Endothelial cell of umbilical vein (primary cell): ENCODE measurements at regions not wholly inside any gene's neighbourhood (a gene's known extent, or its start where the extent isn't known, plus 50 kb on each side); places are given as distances from the start of the nearest gene placed in this dataset.

Source experiments
- BruUV-seq: library from RNA; stranded (reverse); fragments of 400-500 nt; replicated peaks from 2 replicates; lab custom pipeline; 2021; lab: Mats Ljungman, UMichigan
- CTCF ChIA-PET: fragments of 300-600, 350-600 bp; sonication (Branson Sonifier 250); formaldehyde crosslinking; loops from one replicate; lab custom pipeline; 2021; ENCODE audit warnings: antibody characterized with exemption, inconsistent platforms; lab: Charles Lee
- POLR2A ChIA-PET: fragments of 300-600, 350-600 bp; sonication (Branson Sonifier 250); formaldehyde crosslinking; loops from one replicate; lab custom pipeline; 2021; ENCODE audit warnings: antibody characterized with exemption, inconsistent platforms; lab: Charles Lee
- DNase-seq: peaks from one replicate; pipeline ENCODE4 v3.0.0-alpha.2; 2011; ENCODE audit warnings: low read depth, low spot score
- FAIRE-seq: peaks from 2 replicates; lab custom pipeline; 2011; peaks lifted over from hg19 to GRCh38; lab: Jason Lieb, UNC
- H2AFZ ChIP-seq: 2 replicates; pipeline ENCODE4 v1.6.0; 2012; ENCODE audit warnings: low read depth, low read length, control low read depth, inconsistent platforms
- H3K27ac ChIP-seq: 2 replicates; pipeline ENCODE4 v1.5.1; 2011; ENCODE audit warnings: low read depth, mild to moderate bottlenecking, control low read depth, low read length, moderate library complexity; ENCODE audit not compliant: insufficient read depth
- H3K27me3 ChIP-seq, 2 experiments: 2 replicates each; pipeline versions ENCODE4 v1.6.0 to v1.6.1; 2011; ENCODE audit warnings: low read length in 2 of 2, mixed read lengths in 1 of 2; ENCODE audit not compliant: control insufficient read depth in 2 of 2, insufficient read depth in 2 of 2
- H3K36me3 ChIP-seq, 2 experiments: 2 replicates in 1 of 2; 3 replicates in 1 of 2; pipeline ENCODE4 v1.5.1; 2011; ENCODE audit warnings: low read length in 2 of 2, mild to moderate bottlenecking in 1 of 2, moderate library complexity in 1 of 2; ENCODE audit not compliant: control insufficient read depth in 2 of 2, insufficient read depth in 2 of 2; ENCODE audit errors: extremely low read depth in 1 of 2
- H3K4me1 ChIP-seq: 3 replicates; pipeline ENCODE4 v1.5.1; 2011; ENCODE audit warnings: mild to moderate bottlenecking, low read length; ENCODE audit not compliant: control insufficient read depth, insufficient read depth; ENCODE audit errors: extremely low read depth
- H3K4me2 ChIP-seq: 2 replicates; pipeline ENCODE4 v1.6.1; 2011; ENCODE audit warnings: low read length, control low read depth, mixed read lengths; ENCODE audit not compliant: insufficient read depth
- H3K4me3 ChIP-seq, 3 experiments: fragments of 200-600 bp in 1 of 3; sonication (generic), shearing (Covaris generic) in 1 of 3; replicated peaks in 1 of 3; 2 replicates each; pipeline ENCODE4 v1.5.1; 2011 to 2016; ENCODE audit warnings: control low read depth in 3 of 3, low read length in 3 of 3, mild to moderate bottlenecking in 2 of 3, inconsistent platforms in 1 of 3, low read depth in 1 of 3, moderate library complexity in 1 of 3; ENCODE audit not compliant: insufficient read depth in 1 of 3
- H3K79me2 ChIP-seq: 2 replicates; pipeline ENCODE4 v1.6.0; 2012; ENCODE audit warnings: low read length, inconsistent platforms; ENCODE audit not compliant: control insufficient read depth, insufficient read depth
- H3K9ac ChIP-seq: replicated peaks from 2 replicates; pipeline ENCODE3; 2011; ENCODE audit warnings: low read length, control low read depth; ENCODE audit not compliant: insufficient read depth; ENCODE audit errors: extremely low read depth
- H3K9me1 ChIP-seq: replicated peaks from 3 replicates; pipeline ENCODE4 v1.6.0; 2011; ENCODE audit warnings: mild to moderate bottlenecking, low read length; ENCODE audit not compliant: control insufficient read depth, insufficient read depth; ENCODE audit errors: extremely low read depth
- H3K9me3 ChIP-seq: replicated peaks from 2 replicates; pipeline ENCODE4 v1.5.1; 2012; ENCODE audit warnings: low read length, inconsistent platforms; ENCODE audit not compliant: control insufficient read depth, insufficient read depth
- H4K20me1 ChIP-seq: replicated peaks from 2 replicates; pipeline ENCODE3; 2011; ENCODE audit warnings: mild to moderate bottlenecking, low read length; ENCODE audit not compliant: control insufficient read depth, insufficient read depth; ENCODE audit errors: extremely low read depth
- CTCF ChIP-seq, 2 donors: IDR thresholded peaks; 1 replicate in 1 of 2; 2 replicates in 1 of 2; pipeline ENCODE4 v1.5.1; 2011; ENCODE audit warnings: low read length in 2 of 2, mild to moderate bottlenecking in 2 of 2, moderate library complexity in 2 of 2, control low read depth in 1 of 2, inconsistent platforms in 1 of 2, low read depth in 1 of 2; ENCODE audit not compliant: insufficient read depth in 1 of 2; ENCODE audit errors: extremely low read depth in 1 of 2
- EZH2 ChIP-seq: IDR thresholded peaks from 2 replicates; pipeline ENCODE4 v1.6.1; 2012; ENCODE audit warnings: borderline replicate concordance, low read depth, mild to moderate bottlenecking, moderate library complexity, low read length, inconsistent platforms; ENCODE audit not compliant: severe bottlenecking
- FOS ChIP-seq: IDR thresholded peaks from 2 replicates; pipeline ENCODE4 v1.6.1; 2011; ENCODE audit warnings: mild to moderate bottlenecking, low read length, moderate library complexity, borderline replicate concordance; ENCODE audit not compliant: insufficient read depth
- GATA2 ChIP-seq: IDR thresholded peaks from 2 replicates; pipeline ENCODE4 v1.7.0; 2011; ENCODE audit warnings: low read depth, mild to moderate bottlenecking, moderate library complexity, mixed read lengths, low read length; ENCODE audit not compliant: insufficient read length, insufficient read depth
- JUN ChIP-seq: IDR thresholded peaks from 2 replicates; pipeline ENCODE4 v1.6.1; 2011; ENCODE audit warnings: borderline replicate concordance, low read depth; ENCODE audit not compliant: insufficient read length, insufficient read depth
- MAX ChIP-seq: IDR thresholded peaks from 2 replicates; pipeline ENCODE4 v1.6.1; 2011; ENCODE audit not compliant: insufficient read depth, insufficient read length
- MYC ChIP-seq: IDR thresholded peaks from one replicate; pipeline ENCODE4 v1.6.1; 2011; ENCODE audit warnings: mild to moderate bottlenecking, low read depth, low read length
- POLR2A ChIP-seq: IDR thresholded peaks from 2 replicates; pipeline ENCODE4 v1.6.1; 2012; ENCODE audit warnings: low read depth, mild to moderate bottlenecking, control low read depth, low read length
- POLR2AphosphoS5 ChIP-seq: IDR thresholded peaks from 2 replicates; pipeline ENCODE4 v1.6.1; 2012; ENCODE audit warnings: low read depth, mild to moderate bottlenecking, control low read depth, low read length, moderate library complexity; ENCODE audit not compliant: insufficient read depth
- dilution Hi-C: fragments of 300-500 bp; cut with MboI; formaldehyde crosslinking; loops from one replicate; pipeline ENCODE4 v1.15.0; 2019; ENCODE audit warnings: low sequenced_read_pairs; ENCODE audit not compliant: extremely low pct_ligation_motif_present
- intact Hi-C: fragments of 100-400 bp; cut with micrococcal nuclease; formaldehyde crosslinking; loops from one replicate; pipeline ENCODE4 v1.10.0; 2022

- intact Hi-C loops = no loop called here
- no peak overlapping the region for H3K27ac ChIP-seq
- TF ChIP-seq EZH2 (no peak), MYC (no peak), MAX (no peak), GATA2 (no peak), POLR2AphosphoS5 (no peak), POLR2A (no peak), JUN (no peak), CTCF (IDR thresholded peaks at IDR 0.05; ENCODE audit: extremely low read depth in 1 of 2, insufficient read depth in 1 of 2, low read depth in 1 of 2, low read length in 2 of 2) (no peak), FOS (no peak)
- H4K20me1 ChIP-seq = no peaks in the 10 kb centered on the region
- H3K4me3 ChIP-seq = no peak overlapping the region
- H3K36me3 ChIP-seq = no peaks in the 10 kb centered on the region
- H3K4me1 ChIP-seq = no peaks in the 10 kb centered on the region
- peaks cover 5% of the 10 kb centered on the region for H3K9me3 ChIP-seq
- ChIA-PET POLR2A (no interaction called here), CTCF (no interaction called here)
- no peak for DNase-seq
- no peak overlapping the region for H3K9ac ChIP-seq
- H3K9me1 ChIP-seq = no peaks in the 10 kb centered on the region
- H3K79me2 ChIP-seq = no peaks in the 10 kb centered on the region
- H2AFZ ChIP-seq = no peak overlapping the region
- FAIRE-seq = no peak
- H3K4me2 ChIP-seq = no peak overlapping the region
- dilution Hi-C loops = no loop called here
- no TSS peak for BruUV-seq
- no peaks in the 10 kb centered on the region for H3K27me3 ChIP-seq
Observed at GRCh38 chr4:62970846-62971245, 1438.4 kb downstream of the TECRL start.
